ENCODE measurements at regions not wholly inside any gene's neighbourhood (a gene's known extent, or its start where the extent isn't known, plus 50 kb on each side); places are given as distances from the start of the nearest gene placed in this dataset.

DNA sequence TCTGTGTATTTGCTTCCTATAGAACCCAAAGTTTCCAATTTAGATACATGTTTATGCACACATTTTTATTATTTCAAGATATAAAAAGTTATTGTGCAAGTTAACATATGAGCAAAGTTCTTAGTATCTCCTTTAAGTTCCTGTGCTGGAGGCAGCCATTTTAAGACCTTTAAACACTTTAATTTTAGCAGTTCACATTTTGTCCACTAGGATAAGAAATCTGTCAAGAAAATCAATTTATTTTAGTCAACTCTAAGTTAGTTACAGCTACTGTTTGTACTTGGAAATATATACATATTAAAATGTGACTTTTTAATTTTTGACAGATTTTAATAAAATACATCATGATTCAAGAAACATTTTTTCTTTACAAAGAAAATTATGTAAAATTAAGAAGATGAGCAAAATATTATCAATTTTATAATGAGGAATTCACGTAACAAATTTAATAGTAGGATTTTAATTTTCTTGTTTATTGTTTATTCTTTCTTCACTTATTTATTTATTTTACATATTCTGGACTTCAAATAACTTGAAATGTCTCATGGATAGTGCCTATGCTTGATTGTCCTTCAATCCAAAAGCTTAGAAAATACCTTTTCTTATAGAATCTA is 402.6 kb upstream of the GBE1 start:
- TF ChIP-seq POLR2A (IDR thresholded peaks at IDR 0.05) (no peak), EP300 (IDR thresholded peaks at IDR 0.05) (no peak), POLR2AphosphoS5 (IDR thresholded peaks at IDR 0.05) (no peak)
- TF ChIP-seq, protein P1, sequence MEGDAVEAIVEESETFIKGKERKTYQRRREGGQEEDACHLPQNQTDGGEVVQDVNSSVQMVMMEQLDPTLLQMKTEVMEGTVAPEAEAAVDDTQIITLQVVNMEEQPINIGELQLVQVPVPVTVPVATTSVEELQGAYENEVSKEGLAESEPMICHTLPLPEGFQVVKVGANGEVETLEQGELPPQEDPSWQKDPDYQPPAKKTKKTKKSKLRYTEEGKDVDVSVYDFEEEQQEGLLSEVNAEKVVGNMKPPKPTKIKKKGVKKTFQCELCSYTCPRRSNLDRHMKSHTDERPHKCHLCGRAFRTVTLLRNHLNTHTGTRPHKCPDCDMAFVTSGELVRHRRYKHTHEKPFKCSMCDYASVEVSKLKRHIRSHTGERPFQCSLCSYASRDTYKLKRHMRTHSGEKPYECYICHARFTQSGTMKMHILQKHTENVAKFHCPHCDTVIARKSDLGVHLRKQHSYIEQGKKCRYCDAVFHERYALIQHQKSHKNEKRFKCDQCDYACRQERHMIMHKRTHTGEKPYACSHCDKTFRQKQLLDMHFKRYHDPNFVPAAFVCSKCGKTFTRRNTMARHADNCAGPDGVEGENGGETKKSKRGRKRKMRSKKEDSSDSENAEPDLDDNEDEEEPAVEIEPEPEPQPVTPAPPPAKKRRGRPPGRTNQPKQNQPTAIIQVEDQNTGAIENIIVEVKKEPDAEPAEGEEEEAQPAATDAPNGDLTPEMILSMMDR (IDR thresholded peaks at IDR 0.05): peak in 1 of 4 experiments; percentile 14
